Right lobe of liver (tissue), 6 donors: ENCODE measurements at regions not wholly inside any gene's neighbourhood (a gene's known extent, or its start where the extent isn't known, plus 50 kb on each side); places are given as distances from the start of the nearest gene placed in this dataset.
"Not testable (repeated sequence)": the region's sequence is repeated elsewhere in the genome, so short reads cannot be mapped to it uniquely, and the experiment has no call there.

Source experiments
- ATAC-seq, 4 donors: fragments of 200-7000 bp; cut with Tn5 transposase; one replicate each; pipeline ENCODE4 v1.9.1; 2020; ENCODE audit warnings: mild to moderate bottlenecking in 4 of 4, moderate library complexity in 4 of 4
- DNase-seq, 3 donors: peaks; one replicate each; pipeline ENCODE4 v3.0.0-alpha.2; 2020
- H3K27ac ChIP-seq, 3 donors: fragments of 200-600 bp; one replicate each; pipeline ENCODE4 v1.8.0; 2022
- H3K27me3 ChIP-seq, 2 donors: fragments of 200-600 bp; one replicate each; pipeline ENCODE4 v1.8.0; 2022
- H3K36me3 ChIP-seq, 4 donors: fragments of 200-600 bp; sonication (generic) in 1 of 4; one replicate each; pipeline versions ENCODE4 v1.5.1 to v1.8.0; 2017 to 2022; ENCODE audit warnings: control low read depth in 1 of 4
- H3K4me1 ChIP-seq, 4 donors: fragments of 200-600 bp; sonication (generic) in 1 of 4; one replicate each; pipeline versions ENCODE4 v1.5.1 to v1.8.0; 2017 to 2022; ENCODE audit warnings: control low read depth in 1 of 4
- H3K4me3 ChIP-seq, 3 donors: fragments of 200-600 bp; one replicate each; pipeline ENCODE4 v1.8.0; 2022
- H3K9me3 ChIP-seq, 4 donors: fragments of 200-600 bp; sonication (generic) in 1 of 4; one replicate each; pipeline versions ENCODE4 v1.5.1 to v1.8.0; 2017 to 2022; ENCODE audit warnings: control low read depth in 1 of 4
- CTCF ChIP-seq, 4 donors: fragments of 200-600 bp in 3 of 4; fragments of 450-650 bp in 1 of 4; IDR thresholded peaks; one replicate each; pipeline versions ENCODE4 v1.5.1 to v1.8.0; 2016 to 2022; ENCODE audit warnings: antibody characterized with exemption in 4 of 4, mild to moderate bottlenecking in 2 of 4
- POLR2A ChIP-seq: fragments of 450-650 bp; IDR thresholded peaks from one replicate; pipeline ENCODE4 v1.6.1; 2017; ENCODE audit warnings: antibody characterized with exemption, mild to moderate bottlenecking
- WGBS: methylation state at CpG from one replicate; pipeline ENCODE4 v1.1.6; 2018; ENCODE audit warnings: low coverage, low lambda C conversion rate; ENCODE audit not compliant: insufficient coverage; ENCODE audit errors: missing lambda C conversion rate; 5-methylcytosine and 5-hydroxymethylcytosine counted together
- intact Hi-C, 2 donors: fragments of 100-400 bp; cut with DNase I; formaldehyde crosslinking; loops; one replicate each; pipeline versions ENCODE4 v1.11.2 to v1.14.1; 2022
- donor health status: DM: no; HTN: yes; CAD: no.
- donor health status: DM: no; HTN: no; CAD: no.
- donor health status: DM: no; HTN: no; CAD: no.
- donor health status: DM: no; HTN: yes; CAD: no.
- donor health status: DM: no; HTN: yes; CAD: no.

GRCh38 chr6:51474022-51474975, 613.1 kb downstream of the PKHD1 start:
- 59% methylated on average over 9 of the region's 9 CpGs for WGBS
- ATAC-seq, result no peak
- TF ChIP-seq CTCF (IDR thresholded peaks at IDR 0.05) (no peak), POLR2A (no peak)
- intact Hi-C loops, result no loop called here
- no peak overlapping the region for H3K27ac ChIP-seq
- no peaks in the 10 kb centered on the region for H3K36me3 ChIP-seq
- H3K4me1 ChIP-seq, result peaks cover 0 to 5% (median 0%) of the 10 kb centered on the region in 4 donors
- no peaks in the 10 kb centered on the region for H3K9me3 ChIP-seq
- no peak overlapping the region for H3K4me3 ChIP-seq
- H3K27me3 ChIP-seq, result no peaks in the 10 kb centered on the region
- DNase-seq, result no peak

GRCh38 chr6:51477711-51478311, 609.6 kb downstream of the PKHD1 start:
- DNase-seq, result no peak
- ATAC-seq, result no peak
- Histone ChIP-seq H3K36me3 (no peaks in the 10 kb centered on the region), H3K4me3 (no peak overlapping the region), H3K9me3 (no peaks in the 10 kb centered on the region), H3K27ac (no peak overlapping the region), H3K27me3 (no peaks in the 10 kb centered on the region), H3K4me1 (peaks cover 0 to 12% (median 0%) of the 10 kb centered on the region in 4 donors)
- 72% methylated on average over 7 of the region's 8 CpGs for WGBS
- intact Hi-C loops, result no loop called here
- TF ChIP-seq CTCF (IDR thresholded peaks at IDR 0.05), result no peak
- TF ChIP-seq POLR2A, result no peak

- H3K27me3 ChIP-seq, result no peaks in the 10 kb centered on the region
- H3K36me3 ChIP-seq, result no peaks in the 10 kb centered on the region
- no peak for DNase-seq
- H3K27ac ChIP-seq, result peak overlapping the region in 2 of 3 donors; percentile 27 to 63
- intact Hi-C loops, result no loop called here
- H3K9me3 ChIP-seq, result no peaks in the 10 kb centered on the region
- H3K4me3 ChIP-seq, result no peak overlapping the region
- 31% methylated on average over 1 of the region's 1 CpG for WGBS
- TF ChIP-seq POLR2A, result no peak
- no peak for TF ChIP-seq CTCF (IDR thresholded peaks at IDR 0.05)
- ATAC-seq, result peak; percentile 94 to 98 (median 96)
- peaks cover 0 to 12% (median 0%) of the 10 kb centered on the region in 4 donors for H3K4me1 ChIP-seq
These were observed 608.1 kb downstream of the PKHD1 start for GRCh38 chr6:51479296-51479695.

- intact Hi-C loops, result no loop called here
- Histone ChIP-seq H3K27ac (peak overlapping the region in 2 of 3 donors; percentile 27 to 63), H3K4me1 (peaks cover 0 to 12% (median 0%) of the 10 kb centered on the region in 4 donors), H3K27me3 (no peaks in the 10 kb centered on the region), H3K4me3 (no peak overlapping the region), H3K9me3 (no peaks in the 10 kb centered on the region), H3K36me3 (no peaks in the 10 kb centered on the region)
- DNase-seq (no peak), ATAC-seq (peak; percentile 42 to 87 (median 70))
- TF ChIP-seq CTCF (IDR thresholded peaks at IDR 0.05), result no peak
- 40% methylated on average over 1 of the region's 1 CpG for WGBS
These were observed 607.4 kb downstream of the PKHD1 start for GRCh38 chr6:51480040-51480439.

- H3K27me3 ChIP-seq, H3K4me1 ChIP-seq, H3K4me3 ChIP-seq, H3K27ac ChIP-seq, intact Hi-C loops, H3K36me3 ChIP-seq, H3K9me3 ChIP-seq: not testable (repeated sequence)
- ATAC-seq (peak in 1 of 4 donors; percentile 60), DNase-seq (peak in 1 of 3 donors; percentile 30)
- WGBS, result 47% methylated on average over 3 of the region's 9 CpGs
These were observed 601.5 kb downstream of the PKHD1 start for GRCh38 chr6:51485869-51486268.
